ENCODE measurements at regions not wholly inside any gene's neighbourhood (a gene's known extent, or its start where the extent isn't known, plus 50 kb on each side); places are given as distances from the start of the nearest gene placed in this dataset.

- Histone ChIP-seq H3K4me1 (ENCODE audit: low read depth) (no peaks in the 10 kb centered on the region), H3K9me3 (ENCODE audit: low read depth) (no peaks in the 10 kb centered on the region), H3K4me3 (no peak overlapping the region), H3K27ac (no peak overlapping the region), H3K36me3 (no peaks in the 10 kb centered on the region), H3K27me3 (no peaks in the 10 kb centered on the region)
- TF ChIP-seq CTCF (IDR thresholded peaks at IDR 0.05; ENCODE audit: low read depth, low read length): no peak
- no peak for DNase-seq (ENCODE audit: low read depth in 1 of 2, low spot score in 1 of 2)
Measured at GRCh38 chr3:69591164-69591736, 148.0 kb upstream of the MITF start.

DNA sequence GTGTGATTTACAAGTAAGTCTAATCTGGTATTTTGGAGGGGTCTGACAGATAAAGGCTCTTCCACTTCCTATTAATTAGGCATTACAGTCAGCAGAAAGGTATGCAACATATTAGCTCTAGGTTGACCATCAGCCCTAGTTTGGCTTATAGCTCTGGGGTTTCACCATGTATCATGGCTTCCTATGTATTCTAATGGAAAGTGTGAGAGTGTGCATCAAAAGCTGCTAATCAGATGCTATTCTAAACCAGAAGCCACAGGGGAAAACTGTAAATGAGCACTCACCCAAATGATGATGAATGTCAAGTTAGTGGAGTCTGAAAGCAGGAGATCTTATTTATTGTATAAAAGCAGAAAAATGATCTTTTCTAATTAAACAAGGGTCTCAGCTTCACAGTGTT is 149.2 kb upstream of the MITF start:
- Histone ChIP-seq H3K4me3 (no peak overlapping the region), H3K27me3 (no peaks in the 10 kb centered on the region), H3K4me1 (ENCODE audit: low read depth) (no peaks in the 10 kb centered on the region), H3K36me3 (no peaks in the 10 kb centered on the region), H3K27ac (no peak overlapping the region), H3K9me3 (ENCODE audit: low read depth) (no peaks in the 10 kb centered on the region)
- no peak for TF ChIP-seq CTCF (IDR thresholded peaks at IDR 0.05; ENCODE audit: low read depth, low read length)
- DNase-seq (ENCODE audit: low read depth in 1 of 2, low spot score in 1 of 2): no peak

GRCh38 chr3:69588170-69588569 is 151.1 kb upstream of the MITF start:
- no peak overlapping the region for H3K27ac ChIP-seq
- DNase-seq (ENCODE audit: low read depth in 1 of 2, low spot score in 1 of 2): no peak

DNA sequence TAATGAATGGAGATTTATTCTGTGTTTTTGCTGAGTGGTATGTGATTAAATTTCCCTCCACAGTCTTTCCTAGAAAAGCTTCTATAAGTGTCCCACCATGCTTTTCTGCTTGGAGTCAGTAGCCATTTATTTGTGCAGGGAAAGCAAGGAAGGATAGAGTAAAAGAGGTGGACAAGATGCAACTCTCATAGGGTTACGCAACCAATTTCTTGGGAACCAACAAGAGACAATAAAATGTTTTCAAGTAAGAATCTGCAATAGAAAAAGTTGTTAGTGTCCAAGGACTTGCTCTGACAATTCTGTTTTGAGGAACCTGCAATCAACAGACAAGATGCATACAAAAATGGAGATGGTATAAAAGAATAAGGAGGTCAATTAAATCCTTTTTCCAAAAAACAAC is 153.8 kb upstream of the MITF start:
- TF ChIP-seq CTCF (IDR thresholded peaks at IDR 0.05; ENCODE audit: low read depth, low read length): no peak
- H3K27me3 ChIP-seq: no peaks in the 10 kb centered on the region
- no peak overlapping the region for H3K4me3 ChIP-seq
- H3K27ac ChIP-seq: no peak overlapping the region
- no peaks in the 10 kb centered on the region for H3K36me3 ChIP-seq
- H3K4me1 ChIP-seq (ENCODE audit: low read depth): no peaks in the 10 kb centered on the region
- H3K9me3 ChIP-seq (ENCODE audit: low read depth): no peaks in the 10 kb centered on the region
- no peak for DNase-seq (ENCODE audit: low read depth in 1 of 2, low spot score in 1 of 2)

More at GRCh38 chr3:69588170-69588569, 151.1 kb upstream of the MITF start:
- no peak for TF ChIP-seq CTCF (IDR thresholded peaks at IDR 0.05; ENCODE audit: low read depth, low read length)
- H3K36me3 ChIP-seq: no peaks in the 10 kb centered on the region
- H3K4me1 ChIP-seq (ENCODE audit: low read depth): no peaks in the 10 kb centered on the region
- no peak overlapping the region for H3K4me3 ChIP-seq
- H3K9me3 ChIP-seq (ENCODE audit: low read depth): no peaks in the 10 kb centered on the region
- H3K27me3 ChIP-seq: no peaks in the 10 kb centered on the region

DNA sequence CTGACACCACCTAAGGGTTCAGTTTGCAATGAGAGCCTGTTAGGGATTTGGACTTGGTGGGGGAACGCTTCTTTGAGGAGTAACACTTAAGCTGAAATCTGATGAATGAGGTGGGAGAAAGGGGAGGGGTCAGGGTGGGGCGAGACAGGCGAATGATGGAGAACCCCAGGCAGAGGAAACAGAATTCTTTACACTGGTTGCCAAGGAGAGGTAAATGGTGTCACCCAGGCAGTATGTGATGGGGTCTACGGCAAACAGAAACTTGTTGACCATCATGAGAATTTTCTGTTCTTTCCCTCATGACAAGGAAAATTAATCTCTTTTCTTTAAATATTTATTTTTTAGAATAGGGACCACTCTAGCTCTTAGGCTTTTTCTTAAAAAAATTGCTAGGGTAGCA is 157.2 kb upstream of the MITF start:
- TF ChIP-seq CTCF (IDR thresholded peaks at IDR 0.05; ENCODE audit: low read depth, low read length): no peak
- Histone ChIP-seq H3K4me1 (ENCODE audit: low read depth) (no peaks in the 10 kb centered on the region), H3K27me3 (no peaks in the 10 kb centered on the region), H3K9me3 (ENCODE audit: low read depth) (no peaks in the 10 kb centered on the region), H3K36me3 (no peaks in the 10 kb centered on the region), H3K4me3 (no peak overlapping the region), H3K27ac (no peak overlapping the region)
- DNase-seq (ENCODE audit: low read depth in 1 of 2, low spot score in 1 of 2): no peak

Measured in cardiac muscle cell (in vitro differentiated cells and primary cell).